Effector memory CD4-positive, alpha-beta T cell (primary cell): ENCODE measurements at regions not wholly inside any gene's neighbourhood (a gene's known extent, or its start where the extent isn't known, plus 50 kb on each side); places are given as distances from the start of the nearest gene placed in this dataset.

Experiments used
- DNase-seq, 3 donors: peaks; one replicate each; pipeline ENCODE4 v3.0.0-alpha.2; 2020
- H3K27ac ChIP-seq: 2 replicates; pipeline ENCODE4 v1.7.0; 2013; ENCODE audit warnings: mild to moderate bottlenecking, low read length, moderate library complexity; ENCODE audit not compliant: insufficient read depth, poor library complexity, severe bottlenecking
- H3K27me3 ChIP-seq: replicated peaks from 2 replicates; pipeline ENCODE4 v1.7.0; 2013; ENCODE audit warnings: mild to moderate bottlenecking, low read length; ENCODE audit not compliant: insufficient read depth, control insufficient read depth, poor library complexity, severe bottlenecking
- H3K36me3 ChIP-seq: 2 replicates; pipeline ENCODE4 v1.7.0; 2013; ENCODE audit warnings: mild to moderate bottlenecking, low read length, moderate library complexity; ENCODE audit not compliant: control insufficient read depth, insufficient read depth
- H3K4me1 ChIP-seq: 2 replicates; pipeline ENCODE4 v1.7.0; 2013; ENCODE audit warnings: low read length, mild to moderate bottlenecking; ENCODE audit not compliant: control insufficient read depth, insufficient read depth, poor library complexity, severe bottlenecking
- H3K4me3 ChIP-seq: 2 replicates; pipeline ENCODE4 v1.7.0; 2013; ENCODE audit warnings: low read length, low read depth, mild to moderate bottlenecking; ENCODE audit not compliant: insufficient read depth, poor library complexity, severe bottlenecking
- H3K9me3 ChIP-seq: 2 replicates; pipeline ENCODE4 v1.7.0; 2013; ENCODE audit warnings: mild to moderate bottlenecking, low read length, moderate library complexity; ENCODE audit not compliant: control insufficient read depth

- Histone ChIP-seq H3K4me3 (no peak overlapping the region), H3K4me1 (no peaks in the 10 kb centered on the region), H3K27me3 (no peaks in the 10 kb centered on the region), H3K9me3 (no peaks in the 10 kb centered on the region), H3K27ac (no peak overlapping the region), H3K36me3 (no peaks in the 10 kb centered on the region)
- DNase-seq: no peak
These were observed 727.2 kb upstream of the MARCKS start for GRCh38 chr6:113129991-113130390.

GRCh38 chr6:113137426-113137825, 719.7 kb upstream of the MARCKS start:
- Histone ChIP-seq H3K9me3 (no peaks in the 10 kb centered on the region), H3K27ac (no peak overlapping the region), H3K27me3 (no peaks in the 10 kb centered on the region), H3K4me1 (no peaks in the 10 kb centered on the region), H3K36me3 (no peaks in the 10 kb centered on the region), H3K4me3 (no peak overlapping the region)
- no peak for DNase-seq

GRCh38 chr6:113140721-113141120, 716.4 kb upstream of the MARCKS start:
- H3K9me3 ChIP-seq: no peaks in the 10 kb centered on the region
- H3K27me3 ChIP-seq: no peaks in the 10 kb centered on the region
- no peak for DNase-seq
- no peak overlapping the region for H3K4me3 ChIP-seq
- no peak overlapping the region for H3K27ac ChIP-seq
- H3K4me1 ChIP-seq: no peaks in the 10 kb centered on the region
- H3K36me3 ChIP-seq: no peaks in the 10 kb centered on the region

- Histone ChIP-seq H3K36me3 (no peaks in the 10 kb centered on the region), H3K9me3 (no peaks in the 10 kb centered on the region), H3K27me3 (no peaks in the 10 kb centered on the region), H3K4me3 (no peak overlapping the region), H3K27ac (no peak overlapping the region), H3K4me1 (no peaks in the 10 kb centered on the region)
- DNase-seq: no peak
These were observed 715.2 kb upstream of the MARCKS start for GRCh38 chr6:113141901-113142300.

GRCh38 chr6:113142671-113143174, 714.4 kb upstream of the MARCKS start:
- Histone ChIP-seq H3K9me3 (no peaks in the 10 kb centered on the region), H3K4me1 (no peaks in the 10 kb centered on the region), H3K4me3 (no peak overlapping the region), H3K27me3 (no peaks in the 10 kb centered on the region), H3K27ac (no peak overlapping the region), H3K36me3 (no peaks in the 10 kb centered on the region)
- no peak for DNase-seq

GRCh38 chr6:113143206-113143605, 713.9 kb upstream of the MARCKS start:
- no peak overlapping the region for H3K4me3 ChIP-seq
- no peak for DNase-seq
- no peaks in the 10 kb centered on the region for H3K36me3 ChIP-seq
- no peaks in the 10 kb centered on the region for H3K4me1 ChIP-seq
- no peaks in the 10 kb centered on the region for H3K9me3 ChIP-seq
- no peaks in the 10 kb centered on the region for H3K27me3 ChIP-seq
- no peak overlapping the region for H3K27ac ChIP-seq

GRCh38 chr6:113144117-113144516, 713.0 kb upstream of the MARCKS start:
- Histone ChIP-seq H3K4me3 (no peak overlapping the region), H3K27ac (no peak overlapping the region), H3K27me3 (no peaks in the 10 kb centered on the region), H3K9me3 (no peaks in the 10 kb centered on the region), H3K36me3 (no peaks in the 10 kb centered on the region), H3K4me1 (no peaks in the 10 kb centered on the region)
- DNase-seq: no peak

- H3K4me3 ChIP-seq: no peak overlapping the region
These were observed 710.3 kb upstream of the MARCKS start for GRCh38 chr6:113146878-113147277.

GRCh38 chr6:113147544-113147943, 709.6 kb upstream of the MARCKS start:
- Histone ChIP-seq H3K4me3 (no peak overlapping the region), H3K4me1 (no peaks in the 10 kb centered on the region), H3K36me3 (no peaks in the 10 kb centered on the region), H3K27ac (no peak overlapping the region), H3K9me3 (no peaks in the 10 kb centered on the region), H3K27me3 (no peaks in the 10 kb centered on the region)
- no peak for DNase-seq

More at GRCh38 chr6:113146878-113147277, 710.3 kb upstream of the MARCKS start:
- H3K4me1 ChIP-seq: no peaks in the 10 kb centered on the region
- no peak for DNase-seq
- H3K36me3 ChIP-seq: no peaks in the 10 kb centered on the region
- H3K27me3 ChIP-seq: no peaks in the 10 kb centered on the region
- H3K9me3 ChIP-seq: no peaks in the 10 kb centered on the region
- no peak overlapping the region for H3K27ac ChIP-seq

- Histone ChIP-seq H3K4me1 (no peaks in the 10 kb centered on the region), H3K9me3 (no peaks in the 10 kb centered on the region), H3K27ac (no peak overlapping the region), H3K4me3 (no peak overlapping the region), H3K27me3 (no peaks in the 10 kb centered on the region), H3K36me3 (no peaks in the 10 kb centered on the region)
- no peak for DNase-seq
These were observed 708.6 kb upstream of the MARCKS start for GRCh38 chr6:113148566-113148965.

- H3K4me1 ChIP-seq: no peaks in the 10 kb centered on the region
- H3K36me3 ChIP-seq: no peaks in the 10 kb centered on the region
- DNase-seq: no peak
- no peak overlapping the region for H3K27ac ChIP-seq
- no peak overlapping the region for H3K4me3 ChIP-seq
- no peaks in the 10 kb centered on the region for H3K27me3 ChIP-seq
- H3K9me3 ChIP-seq: no peaks in the 10 kb centered on the region
These were observed 707.6 kb upstream of the MARCKS start for GRCh38 chr6:113149511-113149910.
